Ishikawa (cell line): ENCODE measurements at regions not wholly inside any gene's neighbourhood (a gene's known extent, or its start where the extent isn't known, plus 50 kb on each side); places are given as distances from the start of the nearest gene placed in this dataset.

Source experiments
- CEBPB ChIP-seq: IDR thresholded peaks from 2 replicates; pipeline ENCODE4 v1.6.1; 2012
- EP300 ChIP-seq: IDR thresholded peaks from 2 replicates; pipeline ENCODE4 v1.6.1; 2012; ENCODE audit warnings: borderline replicate concordance
- RAD21 ChIP-seq: IDR thresholded peaks from 2 replicates; pipeline ENCODE4 v1.6.1; 2012; ENCODE audit warnings: low read depth
- YY1 ChIP-seq: IDR thresholded peaks from 2 replicates; pipeline ENCODE4 v1.6.1; 2012; ENCODE audit warnings: low read depth
- TF ChIP-seq, protein P1 (sequence below): IDR thresholded peaks from 2 replicates; pipeline ENCODE4 v1.6.1; 2012; ENCODE audit warnings: low read depth, mild to moderate bottlenecking

DNA sequence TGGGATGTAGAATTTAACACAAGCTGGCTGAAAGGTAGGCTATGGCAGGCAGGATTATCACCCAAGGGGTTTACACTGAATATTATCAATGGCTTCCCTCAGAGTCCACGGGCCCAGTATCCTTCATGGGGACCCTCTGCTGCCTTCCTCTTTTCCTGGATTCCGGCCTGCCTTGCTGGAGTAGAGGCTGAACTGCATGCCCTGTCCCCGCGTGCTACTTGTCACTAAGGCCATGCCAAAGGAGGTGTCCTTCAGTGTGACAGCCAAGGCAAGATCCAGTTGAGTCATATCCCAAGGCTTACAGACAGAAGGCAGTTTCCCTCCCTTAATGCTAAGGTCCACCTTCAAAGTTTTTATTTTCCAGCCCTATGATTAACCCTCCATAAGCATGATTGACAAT, 156.3 kb downstream of the CYP26B1 start:
- TF ChIP-seq EP300 (no peak), YY1 (no peak), CEBPB (no peak), RAD21 (no peak)
- TF ChIP-seq, protein P1, sequence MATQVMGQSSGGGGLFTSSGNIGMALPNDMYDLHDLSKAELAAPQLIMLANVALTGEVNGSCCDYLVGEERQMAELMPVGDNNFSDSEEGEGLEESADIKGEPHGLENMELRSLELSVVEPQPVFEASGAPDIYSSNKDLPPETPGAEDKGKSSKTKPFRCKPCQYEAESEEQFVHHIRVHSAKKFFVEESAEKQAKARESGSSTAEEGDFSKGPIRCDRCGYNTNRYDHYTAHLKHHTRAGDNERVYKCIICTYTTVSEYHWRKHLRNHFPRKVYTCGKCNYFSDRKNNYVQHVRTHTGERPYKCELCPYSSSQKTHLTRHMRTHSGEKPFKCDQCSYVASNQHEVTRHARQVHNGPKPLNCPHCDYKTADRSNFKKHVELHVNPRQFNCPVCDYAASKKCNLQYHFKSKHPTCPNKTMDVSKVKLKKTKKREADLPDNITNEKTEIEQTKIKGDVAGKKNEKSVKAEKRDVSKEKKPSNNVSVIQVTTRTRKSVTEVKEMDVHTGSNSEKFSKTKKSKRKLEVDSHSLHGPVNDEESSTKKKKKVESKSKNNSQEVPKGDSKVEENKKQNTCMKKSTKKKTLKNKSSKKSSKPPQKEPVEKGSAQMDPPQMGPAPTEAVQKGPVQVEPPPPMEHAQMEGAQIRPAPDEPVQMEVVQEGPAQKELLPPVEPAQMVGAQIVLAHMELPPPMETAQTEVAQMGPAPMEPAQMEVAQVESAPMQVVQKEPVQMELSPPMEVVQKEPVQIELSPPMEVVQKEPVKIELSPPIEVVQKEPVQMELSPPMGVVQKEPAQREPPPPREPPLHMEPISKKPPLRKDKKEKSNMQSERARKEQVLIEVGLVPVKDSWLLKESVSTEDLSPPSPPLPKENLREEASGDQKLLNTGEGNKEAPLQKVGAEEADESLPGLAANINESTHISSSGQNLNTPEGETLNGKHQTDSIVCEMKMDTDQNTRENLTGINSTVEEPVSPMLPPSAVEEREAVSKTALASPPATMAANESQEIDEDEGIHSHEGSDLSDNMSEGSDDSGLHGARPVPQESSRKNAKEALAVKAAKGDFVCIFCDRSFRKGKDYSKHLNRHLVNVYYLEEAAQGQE: no peak
